Transverse colon (tissue), 4 donors: ENCODE measurements at regions not wholly inside any gene's neighbourhood (a gene's known extent, or its start where the extent isn't known, plus 50 kb on each side); places are given as distances from the start of the nearest gene placed in this dataset.

ENCODE experiments used
- DNase-seq: peaks from one replicate; pipeline ENCODE4 v3.0.0-alpha.2; 2019
- H3K27ac ChIP-seq, 4 donors: fragments of 200-600 bp; sonication (generic); 2 replicates each; pipeline ENCODE4 v1.5.1; 2016 to 2018; ENCODE audit warnings: inconsistent platforms in 4 of 4
- H3K27me3 ChIP-seq: fragments of 200-600 bp; sonication (generic); 2 replicates; pipeline ENCODE4 v1.5.1; 2017; ENCODE audit warnings: inconsistent platforms
- H3K36me3 ChIP-seq, 4 donors: fragments of 200-600 bp; sonication (generic); 2 replicates each; pipeline ENCODE4 v1.5.1; 2017 to 2019; ENCODE audit warnings: inconsistent platforms in 4 of 4
- H3K4me1 ChIP-seq, 4 donors: fragments of 200-600 bp; sonication (generic); 2 replicates each; pipeline ENCODE4 v1.5.1; 2017 to 2020; ENCODE audit warnings: inconsistent platforms in 4 of 4
- H3K4me3 ChIP-seq, 4 donors: fragments of 200-600 bp; sonication (generic); 1 replicate in 1 of 4; 2 replicates in 3 of 4; pipeline versions ENCODE4 v1.5.1 to v1.6.1; 2017 to 2019; ENCODE audit warnings: inconsistent platforms in 4 of 4
- H3K9me3 ChIP-seq, 2 donors: fragments of 200-600 bp; sonication (generic); 2 replicates each; pipeline ENCODE4 v1.5.1; 2017 to 2019; ENCODE audit warnings: inconsistent platforms in 2 of 2
- EP300 ChIP-seq: sonication (generic); formaldehyde crosslinking; IDR thresholded peaks from one replicate; pipeline ENCODE4 v1.6.1; 2017; ENCODE audit warnings: antibody characterized with exemption, low read depth
- POLR2A ChIP-seq: fragments of 450-650 bp; IDR thresholded peaks from one replicate; pipeline ENCODE4 v1.6.1; 2016; ENCODE audit warnings: antibody characterized with exemption, mild to moderate bottlenecking, moderate library complexity
- POLR2AphosphoS5 ChIP-seq, 3 donors: sonication (generic); formaldehyde crosslinking; IDR thresholded peaks; one replicate each; pipeline ENCODE4 v1.6.1; 2016; ENCODE audit warnings: antibody characterized with exemption in 3 of 3
- WGBS, 2 donors: methylation state at CpG; one replicate each; pipeline ENCODE4 v1.1.5; 2018; ENCODE audit warnings: low coverage in 1 of 2; 5-methylcytosine and 5-hydroxymethylcytosine counted together
- in situ Hi-C, 4 donors: fragments of 200-750 bp; cut with MboI; loops; one replicate each; pipeline versions ENCODE4 v1.15.0 to v1.15.1; 2017; ENCODE audit warnings: low sequenced_read_pairs in 3 of 4, low pct_ligation_motif_present in 1 of 4, low pct_unique_long_range_greater_than_20kb in 1 of 4
- intact Hi-C: fragments of 100-400 bp; cut with DNase I; formaldehyde crosslinking; loops from one replicate; pipeline ENCODE4 v1.15.1; 2023; ENCODE audit warnings: low total_unique reads
- TF ChIP-seq, protein P1 (sequence below), 5 experiments: fragments of 200-600 bp in 3 of 5; fragments of 450-650 bp in 2 of 5; sonication (generic) in 3 of 5; IDR thresholded peaks; 1 replicate in 2 of 5; 2 replicates in 3 of 5; pipeline ENCODE4 v1.5.1; 2016 to 2017; ENCODE audit warnings: antibody characterized with exemption in 5 of 5, inconsistent platforms in 3 of 5, mild to moderate bottlenecking in 2 of 5, moderate library complexity in 1 of 5

DNA sequence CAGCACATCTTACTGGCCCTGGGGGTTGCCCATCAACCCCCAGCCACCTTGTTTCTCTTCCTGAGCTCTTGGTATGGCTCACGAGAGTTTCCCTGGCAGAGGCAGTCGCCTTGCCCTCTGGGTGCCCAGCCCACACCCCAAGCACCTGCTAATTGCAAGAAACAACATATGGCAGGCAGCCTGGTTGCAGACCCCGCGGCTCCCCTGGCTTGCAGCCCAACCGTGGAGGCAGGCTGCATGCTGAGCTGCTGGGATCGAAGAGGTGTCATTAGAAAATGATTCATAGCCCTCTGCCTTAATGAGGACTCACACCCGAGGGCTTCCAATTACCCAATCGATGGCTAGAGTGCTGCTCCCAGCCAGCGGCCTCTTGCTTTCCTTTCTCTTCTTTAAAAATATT is 115.7 kb downstream of the TMEM114 start:
- intact Hi-C loops, result no loop called here
- H3K27ac ChIP-seq, result no peak overlapping the region
- DNase-seq, result no peak

DNA sequence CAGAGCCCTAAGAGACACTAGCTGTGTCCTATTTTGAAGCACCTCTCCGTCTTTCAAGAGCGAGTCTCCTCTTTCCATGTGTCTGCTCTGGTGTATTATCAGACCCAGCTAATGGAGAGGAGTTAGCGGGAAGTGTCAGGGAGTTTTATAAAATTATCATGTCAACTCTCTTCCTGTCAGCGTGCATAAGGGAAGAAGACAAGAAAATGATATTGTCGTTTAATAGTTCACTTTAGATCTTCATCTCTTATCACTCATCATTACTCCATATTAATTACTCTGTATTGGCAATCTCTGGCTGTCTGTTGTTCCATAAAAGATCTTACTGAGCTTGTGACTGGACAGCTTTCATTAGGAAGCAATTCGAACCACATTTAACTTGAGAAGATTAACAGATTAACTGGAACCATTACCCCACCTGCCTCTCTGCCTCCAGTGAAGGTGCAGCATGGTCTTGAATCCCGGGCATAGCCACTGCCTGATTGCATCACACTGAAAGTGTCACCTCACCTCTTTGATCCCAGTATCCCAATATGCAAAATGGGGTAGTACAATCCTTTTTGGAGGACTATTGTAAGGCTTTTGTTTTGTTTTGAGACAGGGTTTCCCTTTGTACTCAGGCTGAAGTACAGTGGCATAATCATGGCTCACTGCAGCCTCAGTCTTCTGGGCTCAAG is 121.1 kb downstream of the TMEM114 start:
- no peaks in the 10 kb centered on the region for H3K27me3 ChIP-seq
- H3K36me3 ChIP-seq, result no peaks in the 10 kb centered on the region
- WGBS, 2 donors, result 80 to 86% methylated on average over 5 to 7 of the region's 7 CpGs
- in situ Hi-C loops, result loop anchor here in 1 of 4 donors (25.0 kb wide), 1 partner anchor 93 kb away; no protein-coding TSS in a partner anchor
- H3K4me3 ChIP-seq, result no peak overlapping the region
- intact Hi-C loops, result loop anchor here (5.0 kb wide), 1 partner anchor 967 kb away; no protein-coding TSS in a partner anchor
- H3K9me3 ChIP-seq, result no peaks in the 10 kb centered on the region
- H3K27ac ChIP-seq, result no peak overlapping the region
- H3K4me1 ChIP-seq, result no peaks in the 10 kb centered on the region
- no peak for DNase-seq
- TF ChIP-seq POLR2AphosphoS5 (IDR thresholded peaks at IDR 0.05), result no peak
- no peak for TF ChIP-seq EP300
- TF ChIP-seq, protein P1, sequence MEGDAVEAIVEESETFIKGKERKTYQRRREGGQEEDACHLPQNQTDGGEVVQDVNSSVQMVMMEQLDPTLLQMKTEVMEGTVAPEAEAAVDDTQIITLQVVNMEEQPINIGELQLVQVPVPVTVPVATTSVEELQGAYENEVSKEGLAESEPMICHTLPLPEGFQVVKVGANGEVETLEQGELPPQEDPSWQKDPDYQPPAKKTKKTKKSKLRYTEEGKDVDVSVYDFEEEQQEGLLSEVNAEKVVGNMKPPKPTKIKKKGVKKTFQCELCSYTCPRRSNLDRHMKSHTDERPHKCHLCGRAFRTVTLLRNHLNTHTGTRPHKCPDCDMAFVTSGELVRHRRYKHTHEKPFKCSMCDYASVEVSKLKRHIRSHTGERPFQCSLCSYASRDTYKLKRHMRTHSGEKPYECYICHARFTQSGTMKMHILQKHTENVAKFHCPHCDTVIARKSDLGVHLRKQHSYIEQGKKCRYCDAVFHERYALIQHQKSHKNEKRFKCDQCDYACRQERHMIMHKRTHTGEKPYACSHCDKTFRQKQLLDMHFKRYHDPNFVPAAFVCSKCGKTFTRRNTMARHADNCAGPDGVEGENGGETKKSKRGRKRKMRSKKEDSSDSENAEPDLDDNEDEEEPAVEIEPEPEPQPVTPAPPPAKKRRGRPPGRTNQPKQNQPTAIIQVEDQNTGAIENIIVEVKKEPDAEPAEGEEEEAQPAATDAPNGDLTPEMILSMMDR (IDR thresholded peaks at IDR 0.05), result no peak
- TF ChIP-seq POLR2A, result no peak

More for the DNA sequence above, 115.7 kb downstream of the TMEM114 start:
- TF ChIP-seq POLR2AphosphoS5 (IDR thresholded peaks at IDR 0.05) (no peak), EP300 (no peak), POLR2A (no peak)
- TF ChIP-seq, protein P1 (IDR thresholded peaks at IDR 0.05), result no peak
- H3K9me3 ChIP-seq, result no peaks in the 10 kb centered on the region
- WGBS, 2 donors, result 53% methylated on average over 8 of the region's 9 CpGs; no CpG with 5 or more reads in 1 of the 2 donors
- H3K4me1 ChIP-seq, result no peaks in the 10 kb centered on the region
- in situ Hi-C loops, result loop anchor here in 1 of 4 donors (25.0 kb wide), 1 partner anchor 88 kb away; no protein-coding TSS in a partner anchor
- H3K36me3 ChIP-seq, result no peaks in the 10 kb centered on the region
- no peak overlapping the region for H3K4me3 ChIP-seq
- no peaks in the 10 kb centered on the region for H3K27me3 ChIP-seq

DNA sequence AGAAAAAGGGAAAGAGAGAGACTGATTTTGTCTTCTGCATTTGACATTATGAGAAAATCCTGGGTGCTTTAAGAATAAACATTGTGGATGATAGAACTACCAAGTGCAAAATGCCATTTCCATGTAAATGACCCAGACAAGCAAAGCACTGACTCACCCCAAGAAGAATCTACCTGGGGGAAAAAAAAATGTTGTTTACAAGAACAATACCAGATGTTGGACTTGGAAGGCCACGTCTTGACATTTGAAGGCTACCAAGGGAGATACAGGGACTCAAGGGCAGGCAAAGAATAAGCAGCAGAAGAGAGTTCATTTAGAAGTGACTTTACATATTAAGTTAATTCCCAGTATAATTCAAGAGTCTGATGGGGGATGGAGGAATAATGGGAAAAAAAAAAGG is 125.3 kb downstream of the TMEM114 start:
- H3K4me1 ChIP-seq, result no peaks in the 10 kb centered on the region
- no peaks in the 10 kb centered on the region for H3K27me3 ChIP-seq
- TF ChIP-seq, protein P1 (IDR thresholded peaks at IDR 0.05), result no peak
- TF ChIP-seq EP300, result no peak
- no peak for TF ChIP-seq POLR2A
- TF ChIP-seq POLR2AphosphoS5 (IDR thresholded peaks at IDR 0.05), result no peak
- H3K4me3 ChIP-seq, result no peak overlapping the region
- H3K36me3 ChIP-seq, result no peaks in the 10 kb centered on the region
- no peak for DNase-seq
- H3K27ac ChIP-seq, result no peak overlapping the region
- no peaks in the 10 kb centered on the region for H3K9me3 ChIP-seq
- intact Hi-C loops, result loop anchor here (5.0 kb wide), 1 partner anchor 963 kb away; no protein-coding TSS in a partner anchor
- in situ Hi-C loops, result loop anchor here in 1 of 4 donors (25.0 kb wide), 1 partner anchor 97 kb away; no protein-coding TSS in a partner anchor
- 44 to 78% methylated on average over 1 of the region's 1 CpG for WGBS, 2 donors

DNA sequence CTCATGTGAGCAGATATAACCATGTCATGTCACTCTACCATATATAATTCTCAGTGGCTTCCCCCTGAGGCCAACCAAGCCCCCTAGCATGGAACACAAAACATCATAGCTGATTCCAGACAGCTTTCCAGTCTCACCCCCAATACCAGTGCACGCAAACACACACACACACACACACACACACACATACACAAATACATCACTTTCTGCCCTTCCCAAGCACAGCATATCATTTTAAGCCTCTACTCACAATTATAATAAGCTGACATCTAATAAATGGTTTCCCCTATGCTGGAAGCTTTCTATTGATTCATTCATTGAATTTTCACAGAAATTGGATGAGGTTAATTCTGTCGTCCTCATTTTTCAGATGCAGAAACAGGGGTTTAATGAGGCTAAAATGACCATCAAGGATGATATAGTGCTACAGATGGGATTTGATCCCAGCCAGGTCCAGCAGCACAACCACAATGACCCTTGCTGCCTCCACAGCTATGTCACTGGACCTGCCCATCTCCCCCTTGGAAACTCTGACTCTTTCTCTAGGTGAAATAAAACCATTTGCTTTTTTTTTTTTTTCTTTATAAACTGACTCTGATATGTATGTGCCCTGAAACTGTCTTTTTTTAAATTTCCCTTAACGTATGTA is 131.1 kb downstream of the TMEM114 start:
- WGBS, 2 donors, result 47 to 63% methylated on average over 3 of the region's 3 CpGs
- TF ChIP-seq POLR2A (no peak), POLR2AphosphoS5 (IDR thresholded peaks at IDR 0.05) (no peak), EP300 (no peak)
- TF ChIP-seq, protein P1 (IDR thresholded peaks at IDR 0.05), result no peak
- Histone ChIP-seq H3K4me3 (no peak overlapping the region), H3K27me3 (no peaks in the 10 kb centered on the region), H3K9me3 (no peaks in the 10 kb centered on the region), H3K4me1 (no peaks in the 10 kb centered on the region), H3K27ac (no peak overlapping the region), H3K36me3 (no peaks in the 10 kb centered on the region)
- intact Hi-C loops, result no loop called here
- no peak for DNase-seq
- in situ Hi-C loops, result loop anchor here in 1 of 4 donors (25.0 kb wide), 1 partner anchor 103 kb away; no protein-coding TSS in a partner anchor
